ENCODE measurements at regions not wholly inside any gene's neighbourhood (a gene's known extent, or its start where the extent isn't known, plus 50 kb on each side); places are given as distances from the start of the nearest gene placed in this dataset.

GRCh38 chr21:22890656-22891055, 1892.4 kb downstream of the NCAM2 start:
- H3K4me3 ChIP-seq (ENCODE audit: control insufficient read depth, low read depth, low read length) = no peak overlapping the region
- DNase-seq (ENCODE audit: low read depth) = no peak
- no peak for TF ChIP-seq CTCF (IDR thresholded peaks at IDR 0.05; ENCODE audit: control insufficient read depth, insufficient read depth, low read depth, low read length, missing control alignments)

- no peak for TF ChIP-seq CTCF (IDR thresholded peaks at IDR 0.05; ENCODE audit: control insufficient read depth, insufficient read depth, low read depth, low read length, missing control alignments)
- DNase-seq (ENCODE audit: low read depth) = no peak
- H3K4me3 ChIP-seq (ENCODE audit: control insufficient read depth, low read depth, low read length) = no peak overlapping the region
These were observed 1893.8 kb downstream of the NCAM2 start for GRCh38 chr21:22892028-22892427.

- no peak for TF ChIP-seq CTCF (IDR thresholded peaks at IDR 0.05; ENCODE audit: control insufficient read depth, insufficient read depth, low read depth, low read length, missing control alignments)
- no peak overlapping the region for H3K4me3 ChIP-seq (ENCODE audit: control insufficient read depth, low read depth, low read length)
- no peak for DNase-seq (ENCODE audit: low read depth)
These were observed 1894.5 kb downstream of the NCAM2 start for GRCh38 chr21:22892740-22893139.

- no peak overlapping the region for H3K4me3 ChIP-seq (ENCODE audit: control insufficient read depth, low read depth, low read length)
- TF ChIP-seq CTCF (IDR thresholded peaks at IDR 0.05; ENCODE audit: control insufficient read depth, insufficient read depth, low read depth, low read length, missing control alignments) = no peak
- DNase-seq (ENCODE audit: low read depth) = no peak
These were observed 1899.9 kb downstream of the NCAM2 start for GRCh38 chr21:22898051-22898665.

DNA sequence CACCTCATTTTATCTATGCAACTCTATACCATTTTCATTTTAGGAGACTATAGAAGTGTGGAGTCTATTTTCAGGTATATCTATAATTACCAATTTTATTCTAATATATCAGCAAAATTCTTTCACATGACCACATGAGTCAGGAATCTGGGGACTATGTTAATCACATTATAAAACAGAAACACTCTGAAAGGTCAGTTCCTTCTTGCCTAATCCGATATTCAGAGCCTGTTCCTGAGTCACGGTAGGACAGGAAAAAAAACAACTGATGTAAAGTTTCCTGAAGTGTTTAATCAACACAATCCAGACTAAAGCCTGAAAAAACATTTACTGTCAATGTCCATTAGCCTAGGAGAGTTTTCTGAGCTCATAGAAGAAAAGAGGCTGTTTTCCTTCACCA, 1902.3 kb downstream of the NCAM2 start:
- H3K4me3 ChIP-seq (ENCODE audit: control insufficient read depth, low read depth, low read length) = no peak overlapping the region
- no peak for DNase-seq (ENCODE audit: low read depth)
- no peak for TF ChIP-seq CTCF (IDR thresholded peaks at IDR 0.05; ENCODE audit: control insufficient read depth, insufficient read depth, low read depth, low read length, missing control alignments)

DNA sequence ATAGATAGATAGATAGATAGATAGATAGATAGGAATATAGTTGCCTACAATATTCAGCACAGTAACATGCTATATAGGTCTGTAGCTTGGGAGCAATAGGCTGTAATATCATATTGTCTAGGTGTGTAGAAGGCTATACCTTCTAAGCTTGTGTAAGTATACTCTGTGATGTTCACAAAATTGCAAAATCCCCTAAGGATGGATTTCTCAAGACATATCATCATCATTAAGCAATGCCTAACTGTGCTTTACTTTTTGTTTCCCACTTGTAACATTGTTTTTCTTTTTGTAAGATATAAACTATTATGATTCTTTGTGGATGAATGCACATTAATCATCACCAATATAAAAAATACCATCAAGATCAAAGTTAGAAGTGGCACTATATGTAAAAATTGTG, 1905.6 kb downstream of the NCAM2 start:
- TF ChIP-seq CTCF (IDR thresholded peaks at IDR 0.05; ENCODE audit: control insufficient read depth, insufficient read depth, low read depth, low read length, missing control alignments) = no peak
- no peak for DNase-seq (ENCODE audit: low read depth)
- no peak overlapping the region for H3K4me3 ChIP-seq (ENCODE audit: control insufficient read depth, low read depth, low read length)

- no peak for DNase-seq (ENCODE audit: low read depth)
- no peak overlapping the region for H3K4me3 ChIP-seq (ENCODE audit: control insufficient read depth, low read depth, low read length)
- TF ChIP-seq CTCF (IDR thresholded peaks at IDR 0.05; ENCODE audit: control insufficient read depth, insufficient read depth, low read depth, low read length, missing control alignments) = no peak
These were observed 1906.2 kb downstream of the NCAM2 start for GRCh38 chr21:22904385-22904784.
